ENCODE measurements at regions not wholly inside any gene's neighbourhood (a gene's known extent, or its start where the extent isn't known, plus 50 kb on each side); places are given as distances from the start of the nearest gene placed in this dataset.
"Not testable (repeated sequence)": the region's sequence is repeated elsewhere in the genome, so short reads cannot be mapped to it uniquely, and the experiment has no call there.

DNA sequence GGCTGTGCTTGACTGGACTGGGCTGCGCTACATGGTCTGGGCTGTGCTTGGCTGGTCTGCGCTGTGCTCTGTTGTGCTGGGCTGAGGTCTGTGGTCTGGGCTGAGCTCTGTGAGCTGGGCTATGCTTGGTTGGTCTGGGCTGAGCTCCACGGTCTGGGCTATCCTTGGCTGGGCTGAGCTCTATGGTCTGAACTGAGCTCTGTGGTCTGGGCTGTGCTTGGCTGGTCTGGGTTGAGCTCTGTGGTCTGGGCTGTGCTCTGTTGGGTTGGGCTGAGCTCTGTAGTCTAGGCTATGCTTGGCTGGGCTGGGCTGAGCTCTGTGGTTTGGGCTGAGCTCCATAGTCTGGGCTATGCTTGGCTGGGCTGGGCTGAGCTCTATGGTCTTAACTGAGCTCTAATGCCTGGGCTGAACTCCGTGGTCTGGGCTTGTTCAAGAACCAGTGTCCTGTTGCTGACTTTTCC is 92.0 kb downstream of the PLXNA1 start:
- Histone ChIP-seq H3K4me3 (ENCODE audit: low read depth, low read length) (no peak overlapping the region), H3K36me3 (ENCODE audit: control insufficient read depth, insufficient read depth, low read length) (no peaks in the 10 kb centered on the region), H3K27me3 (ENCODE audit: control insufficient read depth, insufficient read depth, low read length) (peaks cover 11% of the 10 kb centered on the region)
- ChIA-PET POLR2A (interaction anchor here (0.5 kb wide), 1 partner anchor 73 kb away, joined by 10 read pairs; no protein-coding TSS in a partner anchor), CTCF (interaction anchor here (0.5 to 1.3 kb wide), 4 partner anchors 10 to 549 kb away, joined by 3 to 4 read pairs (median 3); no protein-coding TSS in a partner anchor)
- peak; percentile 14 for DNase-seq (ENCODE audit: low read depth)
- TF ChIP-seq, protein P1, sequence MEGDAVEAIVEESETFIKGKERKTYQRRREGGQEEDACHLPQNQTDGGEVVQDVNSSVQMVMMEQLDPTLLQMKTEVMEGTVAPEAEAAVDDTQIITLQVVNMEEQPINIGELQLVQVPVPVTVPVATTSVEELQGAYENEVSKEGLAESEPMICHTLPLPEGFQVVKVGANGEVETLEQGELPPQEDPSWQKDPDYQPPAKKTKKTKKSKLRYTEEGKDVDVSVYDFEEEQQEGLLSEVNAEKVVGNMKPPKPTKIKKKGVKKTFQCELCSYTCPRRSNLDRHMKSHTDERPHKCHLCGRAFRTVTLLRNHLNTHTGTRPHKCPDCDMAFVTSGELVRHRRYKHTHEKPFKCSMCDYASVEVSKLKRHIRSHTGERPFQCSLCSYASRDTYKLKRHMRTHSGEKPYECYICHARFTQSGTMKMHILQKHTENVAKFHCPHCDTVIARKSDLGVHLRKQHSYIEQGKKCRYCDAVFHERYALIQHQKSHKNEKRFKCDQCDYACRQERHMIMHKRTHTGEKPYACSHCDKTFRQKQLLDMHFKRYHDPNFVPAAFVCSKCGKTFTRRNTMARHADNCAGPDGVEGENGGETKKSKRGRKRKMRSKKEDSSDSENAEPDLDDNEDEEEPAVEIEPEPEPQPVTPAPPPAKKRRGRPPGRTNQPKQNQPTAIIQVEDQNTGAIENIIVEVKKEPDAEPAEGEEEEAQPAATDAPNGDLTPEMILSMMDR (IDR thresholded peaks at IDR 0.05; ENCODE audit: insufficient read depth, low read depth, low read length), result no peak

DNA sequence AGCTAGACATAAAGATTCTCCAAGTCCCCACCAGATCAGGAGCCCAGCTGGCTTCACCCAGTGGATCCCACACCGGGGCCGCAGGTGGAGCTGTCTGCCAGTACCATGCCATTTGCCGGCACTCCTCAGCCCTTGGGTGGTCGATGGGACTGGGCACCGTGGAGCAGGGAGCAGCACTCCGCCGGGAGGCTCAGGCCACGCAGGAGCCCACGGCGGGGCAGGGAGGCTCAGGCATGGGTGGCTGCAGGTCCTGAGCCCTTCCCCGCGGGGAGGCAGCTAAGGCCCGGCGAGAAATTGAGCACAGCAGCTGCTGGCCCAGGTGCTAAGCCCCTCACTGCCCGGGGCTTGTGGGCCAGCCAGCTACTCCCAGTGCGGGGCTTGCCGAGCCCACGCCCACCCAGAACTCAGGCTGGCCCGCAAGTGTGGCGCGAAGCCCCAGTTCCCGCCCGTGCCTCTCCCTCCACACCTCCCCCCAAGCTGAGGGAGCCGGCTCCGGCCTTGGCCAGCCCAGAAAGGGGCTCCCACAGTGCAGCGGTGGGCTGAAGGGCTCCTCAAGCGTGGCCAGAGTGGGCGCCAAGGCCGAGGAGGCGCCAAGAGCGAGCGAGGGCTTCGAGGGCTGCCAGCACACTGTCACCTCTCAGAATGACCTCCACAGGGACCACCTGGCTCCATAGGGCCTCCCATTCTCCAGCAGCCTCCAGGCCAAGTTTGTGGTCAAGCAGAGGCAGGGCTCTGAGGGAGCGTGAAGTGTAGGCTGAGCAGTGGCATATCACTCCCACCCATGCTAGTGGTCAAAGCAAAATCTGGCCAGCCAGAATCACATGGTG is 93.5 kb downstream of the PLXNA1 start:
- DNase-seq (ENCODE audit: low read depth); H3K27me3 ChIP-seq (ENCODE audit: control insufficient read depth, insufficient read depth, low read length); CTCF ChIA-PET; POLR2A ChIA-PET; H3K36me3 ChIP-seq (ENCODE audit: control insufficient read depth, insufficient read depth, low read length); H3K4me3 ChIP-seq (ENCODE audit: low read depth, low read length): not testable (repeated sequence)

DNA sequence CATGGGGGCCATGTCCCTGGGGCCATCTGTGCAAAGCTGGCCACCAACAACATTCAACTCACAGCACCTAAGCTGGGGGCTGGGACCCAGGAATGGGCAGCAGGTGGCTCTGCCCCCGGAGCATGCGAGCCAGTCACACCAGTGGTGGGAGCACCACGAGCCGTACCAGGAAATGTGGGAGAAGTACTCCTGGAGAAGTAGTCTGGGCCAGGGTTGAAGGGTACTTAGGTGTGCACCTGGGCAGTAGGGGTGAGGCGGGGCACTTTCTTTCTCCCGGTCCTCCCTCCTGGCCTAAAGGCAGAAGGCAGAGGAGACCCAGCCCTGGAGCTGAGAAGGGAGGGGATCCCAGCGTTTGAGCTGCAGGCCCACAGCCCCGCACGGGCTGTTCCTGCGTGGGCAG is 94.2 kb downstream of the PLXNA1 start:
- no peak for DNase-seq (ENCODE audit: low read depth)
- Histone ChIP-seq H3K36me3 (ENCODE audit: control insufficient read depth, insufficient read depth, low read length) (no peaks in the 10 kb centered on the region), H3K4me3 (ENCODE audit: low read depth, low read length) (no peak overlapping the region), H3K27me3 (ENCODE audit: control insufficient read depth, insufficient read depth, low read length) (peaks cover 4% of the 10 kb centered on the region; the same call in 1 of the 2 replicates)
- ChIA-PET POLR2A (no interaction called here), CTCF (no interaction called here)
- TF ChIP-seq, protein P1 (IDR thresholded peaks at IDR 0.05; ENCODE audit: insufficient read depth, low read depth, low read length), result no peak

DNA sequence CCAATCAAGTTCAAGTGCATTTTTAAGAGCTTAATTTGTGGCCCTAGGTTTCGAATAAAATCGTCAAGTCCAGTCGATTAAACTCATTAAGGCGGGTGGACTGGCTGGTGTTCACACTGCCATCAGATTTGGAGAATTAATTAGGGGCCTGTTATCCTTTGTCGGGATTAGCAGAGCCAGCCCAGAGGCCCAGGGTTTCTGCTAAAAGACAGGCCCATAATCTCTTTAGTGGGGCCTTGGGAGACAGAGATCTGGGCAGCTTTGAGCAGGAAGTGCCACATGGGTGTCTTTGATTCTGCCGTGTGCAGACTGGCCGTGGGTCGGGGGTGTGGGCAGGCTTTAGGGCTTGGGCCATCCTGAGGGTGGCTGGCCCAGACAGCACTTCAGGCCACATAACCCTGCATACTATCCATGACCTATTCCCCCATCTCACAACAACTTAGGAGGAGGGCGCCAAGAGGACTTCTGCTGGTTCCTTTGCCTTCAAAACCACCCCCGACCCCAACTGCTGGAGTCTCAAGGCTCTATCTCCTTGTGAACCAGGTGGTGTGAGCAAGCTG is 94.7 kb downstream of the PLXNA1 start:
- POLR2A ChIA-PET, result no interaction called here
- H3K27me3 ChIP-seq (ENCODE audit: control insufficient read depth, insufficient read depth, low read length), result peaks cover 3% of the 10 kb centered on the region; the same call in 1 of the 2 replicates
- DNase-seq (ENCODE audit: low read depth), result no peak
- TF ChIP-seq, protein P1 (IDR thresholded peaks at IDR 0.05; ENCODE audit: insufficient read depth, low read depth, low read length), result no peak
- H3K36me3 ChIP-seq (ENCODE audit: control insufficient read depth, insufficient read depth, low read length), result no peaks in the 10 kb centered on the region
- CTCF ChIA-PET, result no interaction called here
- no peak overlapping the region for H3K4me3 ChIP-seq (ENCODE audit: low read depth, low read length)

DNA sequence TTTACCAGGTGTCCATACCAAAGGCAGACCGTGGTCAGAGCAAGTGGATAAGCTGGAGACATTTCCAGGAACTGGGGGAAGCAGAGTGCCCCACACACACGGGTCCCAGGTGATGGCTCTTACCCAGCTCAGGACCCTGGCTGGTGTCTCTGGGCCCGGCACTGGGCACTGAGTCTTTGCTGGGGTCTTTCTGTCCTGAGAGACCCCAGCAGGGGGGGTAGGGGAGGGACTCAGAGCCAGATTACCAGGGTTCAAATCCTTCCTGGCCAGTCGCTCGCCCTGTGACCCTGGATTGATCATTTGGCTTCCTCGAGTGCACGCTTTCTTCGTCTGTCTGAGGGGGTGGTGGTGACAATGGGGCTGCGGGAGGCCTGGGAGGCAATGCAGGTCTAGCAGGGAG is 95.7 kb downstream of the PLXNA1 start:
- Histone ChIP-seq H3K4me3 (ENCODE audit: low read depth, low read length) (no peak overlapping the region), H3K36me3 (ENCODE audit: control insufficient read depth, insufficient read depth, low read length) (no peaks in the 10 kb centered on the region), H3K27me3 (ENCODE audit: control insufficient read depth, insufficient read depth, low read length) (peaks cover 2% of the 10 kb centered on the region; the same call in 1 of the 2 replicates)
- ChIA-PET CTCF (no interaction called here), POLR2A (no interaction called here)
- TF ChIP-seq, protein P1 (IDR thresholded peaks at IDR 0.05; ENCODE audit: insufficient read depth, low read depth, low read length), result no peak
- DNase-seq (ENCODE audit: low read depth), result no peak

All from BJ (cell line).